ENCODE measurements at regions not wholly inside any gene's neighbourhood (a gene's known extent, or its start where the extent isn't known, plus 50 kb on each side); places are given as distances from the start of the nearest gene placed in this dataset.

GRCh38 chr1:78437941-78438340 lies 52.8 kb upstream of the PTGFR start:
- TF ChIP-seq ZNF274 (IDR thresholded peaks at IDR 0.05; ENCODE audit: low read depth, low read length) (no peak), YY1 (IDR thresholded peaks at IDR 0.05; ENCODE audit: insufficient read depth, insufficient read length) (no peak)
